ENCODE measurements at regions not wholly inside any gene's neighbourhood (a gene's known extent, or its start where the extent isn't known, plus 50 kb on each side); places are given as distances from the start of the nearest gene placed in this dataset.

DNA sequence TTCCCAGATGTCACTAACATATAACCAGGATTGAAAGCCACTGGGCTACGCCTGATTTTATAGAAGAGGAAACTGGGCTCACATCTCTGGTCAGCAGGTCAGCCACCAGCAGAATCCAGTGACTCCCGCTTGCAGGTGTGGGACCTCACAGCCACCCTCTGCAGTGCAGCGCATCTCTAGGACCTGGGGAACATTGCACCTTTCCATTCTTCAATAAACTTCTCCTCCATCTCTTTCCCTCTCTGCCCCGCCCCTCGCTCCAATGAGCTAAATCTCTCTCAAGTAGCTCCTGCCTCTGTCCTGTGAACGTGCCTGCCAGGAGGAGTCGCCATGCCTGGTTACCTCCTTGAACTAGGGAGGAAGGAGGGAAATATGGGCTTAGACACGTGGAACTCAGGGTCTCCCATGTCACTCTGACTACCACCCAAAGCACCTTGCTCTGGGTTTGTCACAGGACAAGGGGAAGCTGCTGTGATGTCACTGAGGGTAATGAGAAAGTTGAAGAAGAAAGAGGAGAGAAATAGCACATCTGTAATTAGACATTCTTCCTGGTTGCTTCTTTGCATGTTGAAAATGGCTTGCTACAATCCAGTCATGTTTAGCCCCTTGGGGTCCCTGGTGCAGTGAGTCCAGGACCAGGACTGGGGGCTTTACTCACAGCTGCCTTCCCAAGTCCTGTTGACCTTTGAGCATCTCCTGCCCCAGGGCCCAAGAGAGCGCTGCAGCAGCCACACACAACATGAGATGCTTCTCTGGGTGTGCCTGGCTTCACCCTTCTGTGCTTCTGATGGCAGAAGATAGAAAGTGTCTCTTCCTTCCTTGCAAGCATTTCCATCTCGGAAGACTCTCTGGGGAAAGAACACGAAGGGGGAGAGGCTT, 469.4 kb downstream of the PREX1 start:
- TF ChIP-seq, protein P1, sequence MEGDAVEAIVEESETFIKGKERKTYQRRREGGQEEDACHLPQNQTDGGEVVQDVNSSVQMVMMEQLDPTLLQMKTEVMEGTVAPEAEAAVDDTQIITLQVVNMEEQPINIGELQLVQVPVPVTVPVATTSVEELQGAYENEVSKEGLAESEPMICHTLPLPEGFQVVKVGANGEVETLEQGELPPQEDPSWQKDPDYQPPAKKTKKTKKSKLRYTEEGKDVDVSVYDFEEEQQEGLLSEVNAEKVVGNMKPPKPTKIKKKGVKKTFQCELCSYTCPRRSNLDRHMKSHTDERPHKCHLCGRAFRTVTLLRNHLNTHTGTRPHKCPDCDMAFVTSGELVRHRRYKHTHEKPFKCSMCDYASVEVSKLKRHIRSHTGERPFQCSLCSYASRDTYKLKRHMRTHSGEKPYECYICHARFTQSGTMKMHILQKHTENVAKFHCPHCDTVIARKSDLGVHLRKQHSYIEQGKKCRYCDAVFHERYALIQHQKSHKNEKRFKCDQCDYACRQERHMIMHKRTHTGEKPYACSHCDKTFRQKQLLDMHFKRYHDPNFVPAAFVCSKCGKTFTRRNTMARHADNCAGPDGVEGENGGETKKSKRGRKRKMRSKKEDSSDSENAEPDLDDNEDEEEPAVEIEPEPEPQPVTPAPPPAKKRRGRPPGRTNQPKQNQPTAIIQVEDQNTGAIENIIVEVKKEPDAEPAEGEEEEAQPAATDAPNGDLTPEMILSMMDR (IDR thresholded peaks at IDR 0.05; ENCODE audit: insufficient read depth, low read length) = no peak
- DNase-seq (ENCODE audit: low read depth) = no peak

DNA sequence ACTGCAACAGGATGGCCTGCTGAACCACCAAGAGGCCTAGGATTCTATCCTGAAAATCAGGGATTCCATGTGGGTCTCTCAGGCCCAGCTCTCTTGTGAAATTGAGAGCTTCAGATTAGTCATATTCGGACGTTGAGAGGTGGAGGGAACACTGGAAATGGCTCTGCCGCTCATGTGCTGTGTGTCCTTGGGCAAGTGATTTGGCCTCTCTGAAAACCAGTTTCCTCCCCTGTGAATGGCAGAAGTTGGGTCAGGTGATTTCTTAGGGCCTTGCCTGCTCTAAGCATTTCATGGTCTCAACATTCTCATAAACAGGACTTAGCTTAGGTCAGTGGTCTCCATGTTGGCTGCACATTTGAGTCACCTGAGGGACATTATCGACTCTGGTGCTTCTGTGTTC, 470.1 kb downstream of the PREX1 start:
- DNase-seq (ENCODE audit: low read depth) = no peak
- TF ChIP-seq, protein P1 (IDR thresholded peaks at IDR 0.05; ENCODE audit: insufficient read depth, low read length) = no peak

More for the DNA sequence above, 469.4 kb downstream of the PREX1 start:
- H3K4me3 ChIP-seq (ENCODE audit: low read depth, low read length) = no peak overlapping the region

DNA sequence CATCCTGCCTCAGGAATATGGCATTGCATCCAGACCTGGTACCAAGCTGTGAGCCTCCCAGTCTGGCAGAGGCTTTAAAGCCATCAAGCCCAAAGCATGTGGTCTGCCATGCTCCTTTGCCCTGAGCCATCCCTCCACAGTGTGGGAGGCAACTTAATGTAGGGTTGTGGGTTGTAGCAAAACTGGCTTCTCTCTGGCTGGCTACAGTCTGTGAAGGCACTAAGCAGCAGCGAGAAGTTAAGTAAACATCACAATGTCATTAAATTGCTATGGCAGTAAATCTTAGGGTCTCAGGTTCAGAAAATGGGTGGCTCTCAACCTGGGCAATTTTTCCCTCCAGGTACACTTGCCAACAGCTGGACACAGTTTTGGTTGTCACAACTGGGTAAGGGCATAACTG, 472.9 kb downstream of the PREX1 start:
- no peak for DNase-seq (ENCODE audit: low read depth)
- H3K4me3 ChIP-seq (ENCODE audit: low read depth, low read length) = no peak overlapping the region
- TF ChIP-seq, protein P1 (IDR thresholded peaks at IDR 0.05; ENCODE audit: insufficient read depth, low read length) = no peak

More for the DNA sequence above, 470.1 kb downstream of the PREX1 start:
- H3K4me3 ChIP-seq (ENCODE audit: low read depth, low read length) = no peak overlapping the region

DNA sequence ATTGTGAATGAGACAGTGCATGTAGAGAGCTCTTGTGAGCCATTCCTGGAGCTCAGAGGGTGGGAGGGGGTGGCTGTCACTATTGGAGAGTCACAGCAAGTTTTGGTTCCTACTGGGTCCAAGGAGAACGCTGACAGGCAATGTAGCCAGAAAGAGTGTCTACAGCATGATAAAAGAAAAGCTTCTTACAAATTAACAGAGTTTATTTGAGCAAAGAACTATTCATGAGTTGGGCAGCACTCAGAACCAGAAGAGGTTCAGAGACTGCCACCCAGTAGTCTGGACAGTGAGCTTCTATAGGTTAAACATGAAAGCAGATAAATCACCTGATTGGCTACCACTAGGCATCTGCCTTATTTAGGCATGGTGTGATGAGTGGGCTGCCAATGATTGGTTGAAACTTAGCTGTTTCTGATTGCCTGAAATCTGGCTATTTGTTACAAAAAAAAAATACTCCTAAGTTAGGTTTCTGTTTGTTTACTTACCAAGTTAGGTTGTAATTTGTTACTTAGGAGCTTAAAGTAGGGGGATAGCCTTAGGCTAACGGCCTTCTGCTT, 473.4 kb downstream of the PREX1 start:
- no peak overlapping the region for H3K4me3 ChIP-seq (ENCODE audit: low read depth, low read length)
- TF ChIP-seq, protein P1 (IDR thresholded peaks at IDR 0.05; ENCODE audit: insufficient read depth, low read length) = no peak
- no peak for DNase-seq (ENCODE audit: low read depth)

DNA sequence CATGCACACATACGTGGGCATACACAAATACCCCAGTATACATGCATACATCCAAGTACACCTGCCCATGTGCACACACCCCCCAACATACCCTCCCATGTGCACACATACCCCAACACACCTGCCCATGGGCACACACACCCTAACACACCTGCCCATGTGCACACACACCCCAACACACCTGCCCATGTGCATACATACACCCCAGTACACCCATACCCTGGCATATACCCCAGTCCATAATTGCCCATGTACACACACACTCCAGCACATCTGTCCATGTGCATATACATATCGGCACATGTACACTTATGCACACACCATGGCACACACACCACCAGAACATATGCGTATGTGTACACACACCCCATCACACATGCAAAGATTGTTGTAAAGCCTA, 475.2 kb downstream of the PREX1 start:
- DNase-seq (ENCODE audit: low read depth) = no peak
- no peak overlapping the region for H3K4me3 ChIP-seq (ENCODE audit: low read depth, low read length)
- TF ChIP-seq, protein P1 (IDR thresholded peaks at IDR 0.05; ENCODE audit: insufficient read depth, low read length) = no peak

DNA sequence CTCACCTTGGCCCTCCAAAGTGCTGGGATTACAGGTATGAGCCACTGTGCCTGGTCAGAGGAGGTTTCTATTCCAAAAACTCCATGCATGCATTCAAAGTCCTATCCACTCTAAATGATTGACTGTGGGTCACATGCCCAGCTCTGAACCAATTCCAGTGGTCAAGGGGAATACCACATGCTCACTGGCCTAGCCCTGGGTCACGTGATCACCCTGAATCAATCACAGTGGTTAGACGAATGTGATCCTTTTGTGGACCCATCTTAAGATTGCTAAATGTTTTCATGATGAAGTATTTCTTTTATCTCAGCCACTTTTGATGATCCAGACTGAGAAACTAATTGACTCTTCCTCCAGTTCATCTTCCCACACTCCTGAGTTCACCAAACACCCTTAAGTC, 475.8 kb downstream of the PREX1 start:
- no peak overlapping the region for H3K4me3 ChIP-seq (ENCODE audit: low read depth, low read length)
- TF ChIP-seq, protein P1 (IDR thresholded peaks at IDR 0.05; ENCODE audit: insufficient read depth, low read length) = no peak
- DNase-seq (ENCODE audit: low read depth) = no peak
